Neural progenitor cell (in vitro differentiated cells): ENCODE measurements at regions not wholly inside any gene's neighbourhood (a gene's known extent, or its start where the extent isn't known, plus 50 kb on each side); places are given as distances from the start of the nearest gene placed in this dataset.
A peak's percentile ranks its signal among the peaks of the same experiment; 100 is the strongest.

Source experiments
- DNase-seq: peaks from one replicate; pipeline ENCODE4 v3.0.0-alpha.2; 2016; ENCODE audit warnings: low spot score
- H2AFZ ChIP-seq: fragments of 200-600 bp; sonication (generic); replicated peaks from 2 replicates; pipeline ENCODE4 v1.6.1; 2016; ENCODE audit warnings: antibody characterized with exemption
- H3F3A ChIP-seq: fragments of 200-600 bp; sonication (generic); 2 replicates; pipeline ENCODE4 v1.6.1; 2016; ENCODE audit warnings: antibody characterized with exemption, low read depth
- H3K27ac ChIP-seq: fragments of 200-600 bp; sonication (generic); 2 replicates; pipeline ENCODE4 v1.5.1; 2016; ENCODE audit warnings: mild to moderate bottlenecking
- H3K27me3 ChIP-seq: fragments of 200-600 bp; sonication (generic); 2 replicates; pipeline ENCODE4 v1.6.1; 2016; ENCODE audit warnings: mild to moderate bottlenecking, moderate library complexity
- H3K36me3 ChIP-seq: fragments of 200-600 bp; sonication (generic); 2 replicates; pipeline ENCODE4 v1.5.1; 2016
- H3K4me1 ChIP-seq: fragments of 200-600 bp; sonication (generic); 2 replicates; pipeline ENCODE4 v1.6.1; 2016; ENCODE audit warnings: mixed run types
- H3K4me2 ChIP-seq: fragments of 200-600 bp; sonication (generic); 2 replicates; pipeline ENCODE4 v1.6.1; 2016
- H3K4me3 ChIP-seq: fragments of 200-600 bp; sonication (generic); 2 replicates; pipeline ENCODE4 v1.5.1; 2016
- H3K79me2 ChIP-seq: fragments of 200-600 bp; sonication (generic); 2 replicates; pipeline ENCODE4 v1.6.1; 2016; ENCODE audit warnings: low read depth
- H3K9ac ChIP-seq: fragments of 200-600 bp; sonication (generic); 2 replicates; pipeline ENCODE4 v1.6.1; 2016
- H3K9me3 ChIP-seq: fragments of 200-600 bp; sonication (generic); 2 replicates; pipeline ENCODE4 v1.5.1; 2016; ENCODE audit warnings: low read depth
- H4K20me1 ChIP-seq: fragments of 200-600 bp; sonication (generic); 2 replicates; pipeline ENCODE4 v1.6.1; 2016; ENCODE audit warnings: low read depth
- H3K27ac Mint-ChIP-seq: 3 replicates; pipeline ENCODE4 v1.8.0; 2021; ENCODE audit warnings: mixed read lengths
- H3K27me3 Mint-ChIP-seq: 2 replicates; pipeline ENCODE4 v1.8.0; 2022; ENCODE audit warnings: low read depth, mild to moderate bottlenecking, inconsistent platforms, moderate library complexity, mixed read lengths; ENCODE audit not compliant: insufficient read depth
- H3K36me3 Mint-ChIP-seq: 3 replicates; pipeline ENCODE4 v1.8.0; 2021; ENCODE audit warnings: mixed read lengths
- H3K4me1 Mint-ChIP-seq: 3 replicates; pipeline ENCODE4 v1.8.0; 2021; ENCODE audit warnings: mixed read lengths
- H3K4me3 Mint-ChIP-seq: 3 replicates; pipeline ENCODE4 v1.8.0; 2021; ENCODE audit warnings: mild to moderate bottlenecking, moderate library complexity, mixed read lengths
- H3K9me3 Mint-ChIP-seq: 3 replicates; pipeline ENCODE4 v1.8.0; 2020; ENCODE audit warnings: mixed read lengths
- EZH2 ChIP-seq: fragments of 200-600 bp; sonication (generic); IDR thresholded peaks from 2 replicates; pipeline ENCODE4 v1.6.1; 2017; ENCODE audit warnings: antibody characterized with exemption, mild to moderate bottlenecking, moderate library complexity
- EZH2phosphoT487 ChIP-seq: fragments of 200-600 bp; sonication (generic); IDR thresholded peaks from 2 replicates; pipeline ENCODE4 v1.6.1; 2017; ENCODE audit warnings: antibody characterized with exemption
- TF ChIP-seq, protein P1 (sequence below): fragments of 200-600 bp; sonication (generic); IDR thresholded peaks from 2 replicates; pipeline ENCODE4 v1.5.1; 2017; ENCODE audit warnings: antibody characterized with exemption, mild to moderate bottlenecking

- Histone ChIP-seq H4K20me1 (no peaks in the 10 kb centered on the region), H3K4me3 (no peak overlapping the region), H3K9me3 (no peaks in the 10 kb centered on the region), H3K27me3 (no peaks in the 10 kb centered on the region), H3K36me3 (no peaks in the 10 kb centered on the region), H2AFZ (no peak overlapping the region), H3K79me2 (no peaks in the 10 kb centered on the region), H3K4me2 (no peak overlapping the region), H3F3A (no peaks in the 10 kb centered on the region), H3K4me1 (no peaks in the 10 kb centered on the region), H3K27ac (no peak overlapping the region), H3K9ac (no peak overlapping the region)
- Mint-ChIP-seq H3K4me3 (no peak overlapping the region), H3K36me3 (no peaks in the 10 kb centered on the region), H3K4me1 (no peaks in the 10 kb centered on the region), H3K27ac (no peak overlapping the region), H3K9me3 (no peaks in the 10 kb centered on the region), H3K27me3 (no peaks in the 10 kb centered on the region)
- DNase-seq, result peak; percentile 47
- TF ChIP-seq EZH2phosphoT487, result no peak
- TF ChIP-seq, protein P1, sequence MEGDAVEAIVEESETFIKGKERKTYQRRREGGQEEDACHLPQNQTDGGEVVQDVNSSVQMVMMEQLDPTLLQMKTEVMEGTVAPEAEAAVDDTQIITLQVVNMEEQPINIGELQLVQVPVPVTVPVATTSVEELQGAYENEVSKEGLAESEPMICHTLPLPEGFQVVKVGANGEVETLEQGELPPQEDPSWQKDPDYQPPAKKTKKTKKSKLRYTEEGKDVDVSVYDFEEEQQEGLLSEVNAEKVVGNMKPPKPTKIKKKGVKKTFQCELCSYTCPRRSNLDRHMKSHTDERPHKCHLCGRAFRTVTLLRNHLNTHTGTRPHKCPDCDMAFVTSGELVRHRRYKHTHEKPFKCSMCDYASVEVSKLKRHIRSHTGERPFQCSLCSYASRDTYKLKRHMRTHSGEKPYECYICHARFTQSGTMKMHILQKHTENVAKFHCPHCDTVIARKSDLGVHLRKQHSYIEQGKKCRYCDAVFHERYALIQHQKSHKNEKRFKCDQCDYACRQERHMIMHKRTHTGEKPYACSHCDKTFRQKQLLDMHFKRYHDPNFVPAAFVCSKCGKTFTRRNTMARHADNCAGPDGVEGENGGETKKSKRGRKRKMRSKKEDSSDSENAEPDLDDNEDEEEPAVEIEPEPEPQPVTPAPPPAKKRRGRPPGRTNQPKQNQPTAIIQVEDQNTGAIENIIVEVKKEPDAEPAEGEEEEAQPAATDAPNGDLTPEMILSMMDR, result peak; percentile 42
Observed at GRCh38 chr6:78308025-78308424, 559.3 kb upstream of the IRAK1BP1 start.

- Histone ChIP-seq H3F3A (no peaks in the 10 kb centered on the region), H3K9me3 (no peaks in the 10 kb centered on the region), H3K36me3 (no peaks in the 10 kb centered on the region), H4K20me1 (no peaks in the 10 kb centered on the region), H3K9ac (no peak overlapping the region), H2AFZ (no peak overlapping the region), H3K4me1 (no peaks in the 10 kb centered on the region), H3K79me2 (no peaks in the 10 kb centered on the region), H3K27ac (no peak overlapping the region), H3K4me2 (no peak overlapping the region), H3K27me3 (no peaks in the 10 kb centered on the region), H3K4me3 (no peak overlapping the region)
- no peak overlapping the region for H3K4me3 Mint-ChIP-seq
- no peaks in the 10 kb centered on the region for H3K4me1 Mint-ChIP-seq
- no peak for DNase-seq
- H3K9me3 Mint-ChIP-seq, result no peaks in the 10 kb centered on the region
- H3K27me3 Mint-ChIP-seq, result no peaks in the 10 kb centered on the region
- H3K27ac Mint-ChIP-seq, result no peak overlapping the region
- no peaks in the 10 kb centered on the region for H3K36me3 Mint-ChIP-seq
- no peak for TF ChIP-seq EZH2phosphoT487
- TF ChIP-seq, protein P1, result no peak
- no peak for TF ChIP-seq EZH2
Observed at GRCh38 chr6:78322068-78322845, 545.1 kb upstream of the IRAK1BP1 start.

- H3K4me3 Mint-ChIP-seq, result no peak overlapping the region
- Histone ChIP-seq H3K9ac (no peak overlapping the region), H3K9me3 (no peaks in the 10 kb centered on the region), H3K4me2 (no peak overlapping the region), H2AFZ (no peak overlapping the region), H3K79me2 (no peaks in the 10 kb centered on the region), H3K27ac (no peak overlapping the region), H3K27me3 (no peaks in the 10 kb centered on the region), H4K20me1 (no peaks in the 10 kb centered on the region), H3K36me3 (no peaks in the 10 kb centered on the region), H3K4me1 (no peaks in the 10 kb centered on the region), H3K4me3 (no peak overlapping the region), H3F3A (no peaks in the 10 kb centered on the region)
- no peak for DNase-seq
- H3K27ac Mint-ChIP-seq, result no peak overlapping the region
- no peaks in the 10 kb centered on the region for H3K4me1 Mint-ChIP-seq
- H3K27me3 Mint-ChIP-seq, result no peaks in the 10 kb centered on the region
- H3K36me3 Mint-ChIP-seq, result no peaks in the 10 kb centered on the region
- H3K9me3 Mint-ChIP-seq, result no peaks in the 10 kb centered on the region
- TF ChIP-seq EZH2phosphoT487, result no peak
- TF ChIP-seq EZH2, result no peak
- TF ChIP-seq, protein P1, result no peak
Observed at GRCh38 chr6:78324213-78324612, 543.1 kb upstream of the IRAK1BP1 start.
